Bronchial epithelial cell (primary cell): ENCODE measurements at regions not wholly inside any gene's neighbourhood (a gene's known extent, or its start where the extent isn't known, plus 50 kb on each side); places are given as distances from the start of the nearest gene placed in this dataset.
"Not testable (repeated sequence)": the region's sequence is repeated elsewhere in the genome, so short reads cannot be mapped to it uniquely, and the experiment has no call there.

Experiments
- DNase-seq: peaks from one replicate; pipeline ENCODE4 v3.0.0-alpha.2; 2010; ENCODE audit warnings: low read depth
- FAIRE-seq: peaks from 2 replicates; lab custom pipeline; 2011; peaks lifted over from hg19 to GRCh38; lab: Jason Lieb, UNC
- H3K27me3 ChIP-seq: 2 replicates; pipeline ENCODE4 v1.5.1; 2011; ENCODE audit warnings: low read length; ENCODE audit not compliant: control insufficient read depth, insufficient read depth
- H3K36me3 ChIP-seq: 2 replicates; pipeline ENCODE4 v1.5.1; 2011; ENCODE audit warnings: low read length; ENCODE audit not compliant: control insufficient read depth, insufficient read depth
- H3K4me3 ChIP-seq: 2 replicates; pipeline ENCODE4 v1.5.1; 2011; ENCODE audit warnings: mild to moderate bottlenecking, low read depth, low read length, control low read depth
- CTCF ChIP-seq: IDR thresholded peaks from 2 replicates; pipeline ENCODE4 v1.5.1; 2011; ENCODE audit warnings: mild to moderate bottlenecking, moderate library complexity, low read length, control low read depth, inconsistent platforms; ENCODE audit not compliant: insufficient read depth, severe bottlenecking

DNA sequence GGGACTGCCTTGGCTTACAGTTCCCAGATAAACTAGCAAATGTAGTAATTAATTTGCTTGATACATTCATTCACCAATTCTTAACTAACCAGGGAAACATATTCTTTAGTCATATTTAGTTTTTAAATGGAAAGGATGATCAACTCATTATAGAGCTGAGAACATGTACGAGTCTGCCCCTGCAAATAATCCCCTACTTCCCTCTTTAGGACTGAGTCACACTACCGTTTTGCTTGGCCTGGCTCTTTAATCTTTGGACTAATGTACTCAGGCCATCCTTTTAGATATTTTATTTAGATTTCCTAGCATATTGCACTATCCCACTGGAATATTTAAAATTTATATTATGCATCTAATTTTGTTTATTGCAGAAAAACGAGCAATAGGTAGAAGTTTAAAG is 105.5 kb upstream of the LCORL start:
- DNase-seq (peak; percentile 43), FAIRE-seq (no peak)
- no peak for TF ChIP-seq CTCF
- Histone ChIP-seq H3K36me3 (no peaks in the 10 kb centered on the region), H3K4me3 (no peak overlapping the region), H3K27me3 (no peaks in the 10 kb centered on the region)

GRCh38 chr4:18113710-18114331 is 92.3 kb upstream of the LCORL start:
- no peaks in the 10 kb centered on the region for H3K36me3 ChIP-seq
- no peaks in the 10 kb centered on the region for H3K27me3 ChIP-seq
- no peak overlapping the region for H3K4me3 ChIP-seq
- no peak for TF ChIP-seq CTCF
- FAIRE-seq (no peak), DNase-seq (no peak)

DNA sequence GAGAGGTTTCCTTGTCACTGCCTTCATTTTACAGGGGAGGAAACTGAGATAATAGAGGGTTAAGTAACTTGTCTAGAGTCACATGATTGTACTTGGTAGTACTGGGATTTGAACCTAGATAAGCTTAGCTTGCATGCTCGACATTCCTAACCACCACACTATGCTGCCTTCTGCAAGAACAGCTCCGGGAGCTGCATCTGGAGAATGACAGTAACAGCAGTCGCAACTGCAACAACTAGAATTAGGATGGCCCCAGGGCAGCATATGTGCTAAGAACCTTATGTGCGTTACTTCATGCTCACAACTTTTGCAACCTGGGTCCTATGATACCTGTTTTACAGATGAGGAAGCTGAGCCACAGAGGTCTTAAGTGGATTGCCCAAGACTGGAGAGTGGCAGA is 89.5 kb upstream of the LCORL start:
- no peak overlapping the region for H3K4me3 ChIP-seq
- H3K36me3 ChIP-seq, result no peaks in the 10 kb centered on the region
- H3K27me3 ChIP-seq, result no peaks in the 10 kb centered on the region
- TF ChIP-seq CTCF, result no peak
- DNase-seq (no peak), FAIRE-seq (peak; percentile 23)

DNA sequence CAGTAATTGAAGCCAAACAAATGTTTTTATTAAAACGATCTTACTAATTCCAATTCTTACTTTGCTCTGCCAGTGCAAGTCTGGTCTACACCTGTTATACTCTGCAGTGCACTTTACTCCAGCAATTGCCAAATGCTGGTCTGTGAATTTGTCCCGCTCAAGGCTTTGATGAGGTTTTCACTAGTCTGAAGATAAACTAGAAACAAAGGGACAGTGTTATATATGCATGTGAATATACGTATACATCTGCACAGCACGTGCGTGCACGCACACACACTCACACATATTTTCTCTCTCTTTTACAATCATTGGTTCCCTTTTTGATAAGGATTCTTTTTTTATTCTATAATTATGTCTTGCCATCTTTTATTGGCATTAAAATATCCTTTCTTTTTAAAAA is 88.5 kb upstream of the LCORL start:
- no peak for TF ChIP-seq CTCF
- no peaks in the 10 kb centered on the region for H3K27me3 ChIP-seq
- FAIRE-seq (no peak), DNase-seq (no peak)
- H3K4me3 ChIP-seq, result no peak overlapping the region
- no peaks in the 10 kb centered on the region for H3K36me3 ChIP-seq

- no peak for FAIRE-seq
- no peaks in the 10 kb centered on the region for H3K27me3 ChIP-seq
Observed at GRCh38 chr4:18109676-18110075, 88.1 kb upstream of the LCORL start.

DNA sequence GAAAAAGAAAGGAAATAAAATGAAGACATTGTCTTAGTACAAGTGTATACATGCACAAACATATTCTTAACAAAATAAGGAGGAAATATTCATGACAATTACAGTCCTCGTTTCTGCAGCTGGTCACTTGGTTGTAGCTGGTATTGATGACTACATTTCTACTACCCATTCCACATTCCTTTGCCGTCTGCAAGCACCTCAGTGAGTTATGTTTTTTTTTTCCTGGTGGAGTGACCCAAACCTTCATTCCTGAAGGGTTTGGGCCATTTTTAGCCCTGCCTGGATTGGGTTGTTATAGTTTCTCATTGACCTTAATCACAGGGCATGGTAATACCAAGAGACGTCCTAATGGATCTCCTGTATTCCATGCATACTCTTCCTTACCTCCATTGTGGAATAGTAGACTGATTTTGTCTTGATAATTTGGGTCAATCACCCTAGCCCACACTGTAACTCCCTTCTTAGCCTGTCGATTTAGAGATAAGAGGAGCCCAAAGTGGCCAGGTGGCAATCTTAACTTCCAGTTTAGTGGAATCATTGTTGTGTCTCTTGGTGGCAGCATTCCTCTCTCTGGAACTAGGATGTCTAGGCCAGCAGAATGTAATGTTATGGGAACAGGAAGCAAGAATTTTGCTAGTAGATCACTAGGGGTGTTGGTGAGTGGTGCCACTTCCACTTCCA is 86.4 kb upstream of the LCORL start:
- peak; percentile 43 for DNase-seq
- FAIRE-seq, H3K4me3 ChIP-seq, H3K36me3 ChIP-seq, H3K27me3 ChIP-seq: not testable (repeated sequence)

More at GRCh38 chr4:18109676-18110075, 88.1 kb upstream of the LCORL start:
- no peak for DNase-seq
- no peak for TF ChIP-seq CTCF
- Histone ChIP-seq H3K4me3 (no peak overlapping the region), H3K36me3 (no peaks in the 10 kb centered on the region)
